GM19463 (cell line): ENCODE measurements at regions not wholly inside any gene's neighbourhood (a gene's known extent, or its start where the extent isn't known, plus 50 kb on each side); places are given as distances from the start of the nearest gene placed in this dataset.

Experiments
- ATAC-seq: cut with Tn5 transposase; IDR thresholded peaks from one replicate; pipeline ENCODE4 v1.9.1; 2021; ENCODE audit warnings: mild to moderate bottlenecking, moderate library complexity; ENCODE audit not compliant: unreplicated experiment

DNA sequence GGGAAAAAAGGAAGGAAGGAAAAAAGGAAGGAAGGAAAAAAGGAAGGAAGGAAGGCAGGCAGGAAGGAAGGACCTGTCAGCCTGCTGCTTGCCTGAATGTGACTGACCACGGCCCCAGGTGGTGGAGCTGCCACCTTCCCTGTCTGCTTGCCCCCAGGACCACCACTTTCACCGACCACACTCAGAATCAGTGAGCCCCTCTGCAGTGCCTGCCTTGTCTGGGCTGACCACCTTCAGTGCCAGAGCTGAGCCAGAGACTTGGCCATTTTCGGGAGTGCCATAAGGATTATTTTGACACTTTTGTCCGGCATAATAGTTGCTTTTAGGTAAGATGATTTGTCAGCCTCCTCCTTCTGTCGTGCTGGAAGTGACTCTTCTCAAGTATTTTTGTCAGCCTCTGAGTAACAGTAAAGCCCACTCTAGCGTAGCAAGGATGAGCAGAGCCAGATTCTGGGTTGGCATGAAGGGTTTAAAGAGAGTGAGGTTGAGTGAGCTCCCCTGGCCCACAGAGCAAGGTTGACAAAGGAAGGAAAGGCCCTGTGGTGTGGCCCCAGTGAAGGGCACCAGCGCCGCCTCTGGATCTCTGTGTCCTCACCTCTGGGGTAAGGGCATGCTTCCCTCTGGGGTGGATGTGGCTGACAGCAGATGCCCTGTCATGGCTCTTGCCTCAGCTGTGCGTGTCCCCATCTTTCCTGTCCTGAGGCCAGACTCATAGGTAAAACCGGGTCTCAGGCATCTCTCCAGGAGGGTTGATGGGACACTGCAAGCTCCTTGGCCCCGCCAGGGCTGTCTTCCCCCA, 214.7 kb upstream of the FOXQ1 start:
- no peak for ATAC-seq

DNA sequence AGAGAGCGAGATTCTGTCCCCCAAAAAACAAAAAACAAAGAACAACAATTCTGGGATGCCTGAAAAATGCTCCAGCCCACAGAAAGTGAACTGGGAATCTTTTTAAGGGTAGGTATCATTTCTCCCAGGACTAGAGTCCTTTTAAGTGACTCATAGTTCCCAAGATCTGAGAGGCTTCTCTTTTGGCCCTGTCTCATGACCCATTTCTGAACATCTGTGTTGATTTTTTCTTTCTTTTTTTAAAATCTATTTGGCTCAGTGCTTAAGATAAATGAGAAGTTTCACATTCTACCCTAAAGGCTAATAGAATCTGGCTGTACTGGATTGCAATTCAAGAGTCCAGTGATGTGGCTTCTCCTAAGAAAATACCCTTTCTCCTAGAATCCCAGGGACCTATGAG, 217.6 kb upstream of the FOXQ1 start:
- no peak for ATAC-seq

DNA sequence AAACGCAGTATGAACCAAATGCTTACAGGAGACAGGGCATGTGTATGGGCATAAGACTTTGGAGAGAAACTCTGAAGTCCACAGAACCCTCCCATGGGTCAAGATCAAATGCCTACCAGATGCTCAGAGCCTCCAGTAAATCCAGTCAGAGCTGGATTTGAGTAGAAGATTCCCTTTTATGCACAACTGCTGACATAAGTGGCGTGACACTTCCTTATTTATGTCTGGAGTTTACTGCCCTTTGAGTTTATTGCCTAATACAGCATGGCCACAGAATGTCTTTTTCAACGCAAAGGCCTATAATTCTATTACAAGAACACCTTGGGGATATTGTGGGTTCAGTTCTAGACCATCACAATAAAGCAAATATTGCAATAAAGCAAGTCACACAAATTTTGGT, 220.0 kb upstream of the FOXQ1 start:
- ATAC-seq: no peak

DNA sequence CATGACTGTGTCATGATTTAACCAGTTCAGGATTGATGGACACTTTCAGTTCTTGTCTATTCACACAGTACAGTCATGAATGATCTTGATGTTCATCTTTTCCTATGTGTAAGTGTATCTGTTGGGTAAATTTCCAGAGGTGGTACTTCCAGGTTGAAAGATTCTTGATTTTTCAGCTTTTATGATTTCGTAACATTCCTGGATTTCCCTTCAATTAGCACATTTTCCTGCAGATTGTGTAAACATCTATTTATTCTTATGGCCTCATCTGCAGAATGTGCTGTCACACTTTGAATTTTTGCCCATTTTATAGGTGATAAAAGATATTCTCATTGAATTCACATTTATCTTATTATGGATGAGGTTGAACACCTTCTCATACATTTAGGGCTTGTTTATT, 222.0 kb upstream of the FOXQ1 start:
- ATAC-seq: no peak

DNA sequence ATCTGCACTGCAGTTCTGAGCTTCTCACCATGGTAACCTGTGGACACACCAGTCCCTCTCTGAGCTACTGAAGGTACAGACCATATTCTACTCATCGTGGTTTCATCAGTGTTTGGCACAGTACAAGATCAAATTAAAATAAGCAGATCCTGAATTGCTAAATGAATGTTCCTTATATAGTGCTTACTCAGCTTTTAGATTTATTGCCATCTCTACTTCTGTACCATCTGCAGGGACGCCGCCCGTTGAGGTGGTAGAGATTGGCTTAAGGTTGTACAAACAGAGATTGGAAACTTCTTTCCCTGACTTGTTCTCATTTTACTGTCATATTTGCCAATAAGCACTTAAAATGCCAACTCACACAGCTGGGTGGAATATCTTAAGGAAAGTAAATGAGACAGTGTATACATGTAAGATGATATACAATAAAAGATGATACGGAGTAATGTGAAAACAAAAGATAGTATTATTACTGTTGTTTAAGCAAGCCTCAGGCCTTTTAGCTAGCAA, 223.4 kb upstream of the FOXQ1 start:
- no peak for ATAC-seq

DNA sequence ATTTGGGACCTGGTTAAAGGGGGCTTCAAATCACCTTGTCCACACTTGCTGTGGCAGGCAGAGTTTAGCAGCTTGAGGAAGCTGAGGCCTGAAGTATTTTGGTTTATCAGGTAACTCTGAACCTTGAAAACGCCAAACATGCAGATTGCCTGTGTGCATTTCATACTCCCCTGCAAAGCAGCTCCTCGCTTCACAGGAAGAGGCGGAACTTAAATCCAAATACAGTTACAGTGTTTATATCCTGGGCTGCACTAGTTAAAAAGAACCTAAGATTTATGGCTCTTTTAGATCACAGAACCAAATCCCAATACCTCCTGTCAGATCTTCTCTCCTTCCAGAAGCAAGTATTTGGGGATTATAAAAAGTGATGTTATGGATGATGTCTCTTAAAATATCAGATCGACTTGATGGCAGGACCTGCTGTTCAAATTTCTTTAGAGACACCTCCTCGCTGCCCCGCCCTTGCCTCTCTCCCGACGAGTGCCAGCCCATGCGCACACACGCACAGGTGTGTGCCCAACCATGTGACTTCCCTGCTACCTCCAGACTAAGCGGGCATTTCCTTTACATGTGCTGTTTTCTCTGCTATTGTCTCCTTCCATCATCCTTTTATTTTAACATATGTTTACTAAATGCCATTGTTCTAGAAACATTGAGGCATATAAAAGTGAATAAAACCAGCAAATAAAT, 224.6 kb upstream of the FOXQ1 start:
- no peak for ATAC-seq

DNA sequence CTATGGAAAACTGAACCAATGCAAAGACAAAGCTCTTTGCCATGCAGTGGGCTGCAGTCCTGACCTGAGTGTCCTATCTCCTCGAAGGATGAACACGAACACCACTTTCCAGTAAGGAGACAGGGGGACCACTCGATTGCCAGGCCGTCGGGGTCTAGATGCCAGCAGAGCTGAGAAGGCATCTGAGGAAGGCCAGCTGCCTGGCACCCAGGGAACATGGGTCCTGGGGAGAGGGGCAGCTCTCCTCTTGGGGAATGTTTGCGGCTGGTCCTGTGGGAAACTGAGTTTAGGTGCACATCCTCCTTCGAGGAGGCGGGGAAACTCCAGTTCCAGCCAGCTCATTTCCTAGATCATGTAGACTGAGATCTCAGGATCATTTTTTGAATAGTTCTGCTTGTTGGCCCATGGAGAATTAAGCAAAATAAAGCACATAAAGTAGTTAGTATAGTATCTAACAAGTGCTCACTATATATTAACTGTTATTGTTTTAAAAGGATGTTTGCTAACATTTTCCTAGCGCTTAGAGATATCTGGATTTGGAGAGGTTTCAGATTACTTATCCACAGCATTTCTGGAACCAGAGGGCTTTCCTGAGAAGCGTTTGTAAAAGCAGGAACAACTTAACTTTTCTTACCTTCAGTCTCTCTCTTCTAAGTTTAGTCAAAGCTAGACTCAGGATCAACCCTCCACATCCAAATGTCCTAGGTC, 225.3 kb upstream of the FOXQ1 start:
- ATAC-seq: no peak

DNA sequence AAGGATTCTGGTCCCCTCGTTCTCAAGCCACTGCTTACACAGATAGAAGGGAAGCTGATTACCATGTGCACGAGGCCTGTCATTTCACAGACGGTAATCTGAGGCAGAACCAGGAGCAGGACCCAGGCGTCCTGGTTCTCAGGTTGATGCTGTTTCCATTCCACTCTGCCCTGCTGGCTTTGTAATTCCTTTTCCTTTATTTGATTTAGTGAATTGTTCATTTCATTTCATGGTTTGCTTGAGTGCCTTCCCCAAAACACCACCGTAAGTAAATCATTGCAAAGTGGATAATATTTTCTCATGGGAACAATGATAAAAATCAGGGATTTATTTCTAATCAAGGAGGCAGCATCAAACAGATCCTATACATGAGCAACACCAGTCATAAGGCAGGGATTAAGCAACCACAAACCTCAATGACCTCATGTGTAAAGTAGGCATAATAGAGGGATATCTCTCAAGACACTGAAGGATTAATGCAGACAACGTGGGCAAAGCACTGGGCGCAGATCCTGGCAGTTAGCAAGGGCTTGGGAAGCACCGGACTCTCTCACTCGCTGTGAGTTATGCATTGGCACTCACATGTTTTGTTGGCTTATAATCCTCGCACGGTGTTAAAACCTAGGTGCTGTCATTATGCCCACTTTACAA, 229.5 kb upstream of the FOXQ1 start:
- ATAC-seq: no peak

DNA sequence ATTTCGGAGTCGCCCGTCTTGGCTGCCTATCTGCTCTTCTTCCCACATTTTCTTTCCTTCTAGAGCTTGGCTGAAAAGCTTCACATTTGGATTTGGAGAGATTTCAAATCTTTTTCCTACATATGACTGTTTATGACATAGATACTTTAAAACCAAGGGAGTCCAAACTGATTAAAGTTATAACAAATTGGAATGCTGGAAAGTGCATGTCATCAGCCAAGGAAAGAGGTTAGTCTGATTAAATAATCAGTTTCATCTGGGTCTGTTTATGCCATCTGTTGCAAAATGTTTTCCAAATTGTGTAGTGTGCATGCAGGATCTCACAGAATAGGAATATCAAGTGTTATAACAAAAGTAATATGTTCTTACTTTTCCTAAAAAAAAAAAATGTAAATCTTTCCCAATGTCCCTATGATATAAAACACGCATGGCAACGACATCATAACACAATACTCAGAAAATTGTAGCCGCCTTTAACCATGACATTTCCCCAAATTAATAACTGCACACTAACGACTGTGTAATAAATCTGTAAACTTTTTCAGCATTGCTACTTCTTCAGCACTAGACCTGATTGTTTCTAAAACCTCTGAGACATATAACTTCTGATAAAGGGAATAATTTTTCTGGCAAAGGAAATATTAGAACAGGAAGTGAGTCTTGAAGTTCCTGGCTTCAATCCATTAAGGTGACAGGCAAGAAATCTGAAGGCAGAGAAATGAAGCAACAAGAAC, 230.2 kb upstream of the FOXQ1 start:
- ATAC-seq: no peak

DNA sequence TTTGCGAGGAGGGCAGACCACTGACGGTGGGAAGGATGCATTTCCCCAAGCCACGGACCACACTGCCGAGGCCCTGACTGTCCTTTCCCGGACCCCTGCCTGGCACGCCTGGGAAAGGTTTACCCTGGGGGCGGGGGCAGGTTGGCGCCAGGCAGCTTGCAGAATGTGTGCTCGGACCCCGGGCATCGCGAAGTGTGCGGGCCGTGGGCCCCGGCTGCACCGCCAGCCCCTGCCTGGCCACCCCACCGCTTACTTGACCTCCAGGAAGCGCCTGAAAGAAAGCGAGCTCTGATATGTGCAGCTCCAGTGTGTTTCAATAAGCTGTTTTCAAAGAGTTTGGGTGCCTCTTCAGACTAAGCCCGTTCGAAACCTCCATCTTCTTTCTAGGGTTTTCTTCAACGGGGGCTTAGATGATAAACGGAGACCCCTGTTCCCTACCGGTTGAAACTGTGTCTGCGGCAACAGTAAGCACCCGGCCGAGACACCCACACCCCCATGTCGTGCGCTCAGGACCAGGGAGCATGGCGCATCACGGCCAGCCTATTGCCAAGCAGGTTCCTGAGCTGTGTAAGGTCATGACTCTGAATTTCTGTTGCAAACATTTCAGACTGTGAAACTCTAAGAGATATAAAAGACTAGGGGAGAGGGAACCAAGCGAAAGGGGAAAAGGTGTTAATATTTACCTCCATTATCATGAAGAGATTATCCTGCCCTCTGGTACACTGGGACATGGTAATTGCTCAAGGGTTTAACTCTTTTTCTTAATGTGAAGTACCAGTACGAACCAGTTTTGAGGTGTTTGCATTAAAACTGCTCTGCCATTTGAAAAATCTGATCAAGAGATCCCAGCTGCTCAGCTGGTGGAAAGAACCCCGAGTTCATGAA, 231.2 kb upstream of the FOXQ1 start:
- no peak for ATAC-seq

DNA sequence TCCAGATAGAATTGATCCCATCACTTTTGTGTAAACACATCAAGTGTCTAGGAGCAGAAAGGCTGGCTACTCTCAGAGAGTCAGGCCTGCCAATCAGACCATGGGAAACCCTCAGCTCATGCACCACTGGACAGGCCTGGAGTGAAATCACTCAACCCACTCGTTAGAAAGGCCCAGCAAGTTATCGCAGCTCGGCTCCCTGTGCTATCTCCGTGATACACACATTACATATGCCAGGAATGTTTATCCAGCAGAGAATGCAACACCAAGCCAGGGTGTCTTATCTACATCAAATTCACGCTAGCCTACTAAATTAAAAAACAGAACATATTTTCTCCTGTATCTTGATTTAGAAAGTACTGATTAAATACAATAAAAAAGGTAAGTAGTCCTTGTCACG, 232.4 kb upstream of the FOXQ1 start:
- no peak for ATAC-seq

DNA sequence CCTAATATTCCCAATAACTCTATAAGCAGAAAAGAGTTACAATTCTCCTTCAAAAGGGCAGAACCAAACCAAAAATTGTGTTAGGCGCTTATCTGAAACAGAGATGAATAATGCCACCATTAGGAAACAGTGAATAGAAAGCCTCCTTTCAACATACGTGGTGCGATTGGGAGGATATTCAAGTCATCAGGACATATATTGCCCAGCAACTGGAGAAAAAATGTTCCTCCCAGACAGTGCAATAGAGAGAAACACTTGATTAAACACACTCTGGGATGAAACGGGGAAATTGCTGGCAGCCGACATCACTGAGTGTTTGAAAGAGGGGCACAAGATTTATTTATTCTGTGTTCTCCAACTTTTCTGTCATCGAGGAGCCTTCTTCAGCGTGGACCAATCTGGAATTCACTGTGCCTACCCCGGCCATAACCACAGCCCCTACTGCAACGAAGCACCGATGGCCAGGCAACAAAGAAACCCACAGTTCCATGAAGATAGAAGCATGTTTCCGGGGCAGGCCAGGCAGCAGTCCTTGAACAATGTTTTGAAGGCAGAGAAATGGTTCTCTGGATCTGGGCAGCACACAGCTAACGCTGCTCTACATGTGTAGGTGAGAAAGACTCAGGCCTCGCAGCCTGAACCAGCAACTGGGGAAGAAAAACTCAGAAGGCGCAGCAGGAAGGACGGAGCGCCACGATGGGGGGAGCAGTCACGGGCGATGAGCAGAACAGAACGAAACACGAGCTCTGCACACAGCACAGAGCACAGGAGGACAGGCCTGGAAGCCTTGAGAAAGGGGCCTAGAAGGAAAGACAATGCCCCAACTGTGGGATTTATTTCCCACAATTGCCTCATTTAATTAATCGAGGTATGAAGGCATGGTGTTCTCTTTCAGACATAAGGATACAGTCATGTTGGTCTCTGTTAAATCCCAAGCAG, 234.2 kb upstream of the FOXQ1 start:
- ATAC-seq: no peak

DNA sequence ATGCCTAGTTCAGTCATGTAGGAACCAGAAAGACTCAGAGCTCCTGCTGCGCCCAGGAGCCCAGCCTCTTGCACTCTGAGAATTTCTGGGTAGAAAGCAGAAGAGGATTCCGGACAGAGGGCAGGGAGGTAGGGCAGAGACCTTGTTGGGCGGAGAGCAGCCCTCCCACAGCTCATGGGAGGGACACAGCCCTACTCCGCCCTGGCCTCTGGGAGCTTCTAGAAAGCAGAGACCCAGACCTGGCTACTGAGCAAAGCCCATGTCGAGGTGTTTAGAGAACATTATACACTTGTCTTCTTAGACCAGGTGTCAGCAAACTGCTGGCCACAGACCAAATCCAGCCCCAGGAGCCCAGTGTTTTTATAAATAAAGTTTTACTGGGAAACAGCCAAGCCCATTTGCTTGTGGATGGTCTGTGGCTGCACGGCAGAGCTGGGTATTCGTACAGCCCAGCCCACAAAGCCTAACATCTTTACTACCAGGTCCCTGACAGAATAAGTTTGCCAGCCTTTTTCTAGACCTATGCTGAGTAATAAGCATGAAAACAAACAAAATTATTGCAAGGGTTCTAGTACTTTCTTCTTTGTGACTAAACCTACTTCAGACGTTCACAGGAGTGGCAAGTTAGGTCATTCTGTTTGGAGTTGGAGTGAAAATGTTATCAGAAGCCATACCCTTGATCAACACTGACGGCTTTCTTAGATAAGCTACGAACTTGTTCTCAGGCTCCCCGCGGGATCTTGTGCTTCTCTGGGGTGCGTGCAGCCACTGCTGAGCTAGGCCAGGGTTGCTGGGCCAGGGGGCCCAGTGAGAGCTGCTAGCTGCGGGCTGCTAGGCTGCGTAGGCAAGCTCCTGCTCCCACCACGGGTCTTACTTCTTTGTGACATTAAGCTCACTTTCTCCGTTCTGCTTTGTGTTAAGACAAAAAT, 235.1 kb upstream of the FOXQ1 start:
- ATAC-seq: no peak

DNA sequence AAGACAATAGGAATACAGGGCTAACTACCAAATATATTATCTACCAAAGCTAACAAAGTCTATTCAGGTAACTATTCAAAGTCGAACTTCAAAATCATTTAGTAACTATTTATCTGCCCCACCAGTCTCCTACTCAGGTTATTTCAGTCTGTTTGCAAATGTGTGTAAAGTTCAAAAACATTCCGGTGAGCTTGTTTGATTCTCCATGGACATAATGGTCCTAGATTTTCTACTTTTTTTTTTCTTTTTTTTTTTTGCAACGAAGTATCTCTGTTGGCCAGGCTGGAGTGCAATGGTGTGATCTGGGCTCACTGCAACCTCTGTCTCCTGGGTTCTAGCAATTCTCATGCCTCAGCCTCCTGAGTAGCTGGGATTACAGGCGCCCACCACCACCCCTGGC, 236.0 kb upstream of the FOXQ1 start:
- no peak for ATAC-seq

DNA sequence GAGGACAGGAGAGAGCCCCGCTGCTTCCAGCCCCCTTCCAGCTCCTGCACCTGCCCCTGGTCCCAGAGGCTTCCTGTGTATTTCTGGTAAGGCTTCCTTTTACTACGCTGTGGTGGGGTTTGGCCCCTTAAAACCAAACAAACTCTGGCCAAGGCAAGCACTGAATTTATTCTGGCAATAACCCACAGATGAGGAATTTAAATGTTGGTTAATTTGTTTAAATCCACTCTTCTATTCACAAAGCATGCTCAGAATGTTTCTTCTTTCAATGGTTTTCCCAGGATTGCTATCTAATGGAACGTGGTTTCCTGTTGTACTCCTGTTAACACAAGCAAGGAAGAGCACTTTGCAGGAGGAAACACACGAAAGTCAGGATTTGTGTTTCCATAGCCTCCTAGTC, 236.5 kb upstream of the FOXQ1 start:
- ATAC-seq: no peak

DNA sequence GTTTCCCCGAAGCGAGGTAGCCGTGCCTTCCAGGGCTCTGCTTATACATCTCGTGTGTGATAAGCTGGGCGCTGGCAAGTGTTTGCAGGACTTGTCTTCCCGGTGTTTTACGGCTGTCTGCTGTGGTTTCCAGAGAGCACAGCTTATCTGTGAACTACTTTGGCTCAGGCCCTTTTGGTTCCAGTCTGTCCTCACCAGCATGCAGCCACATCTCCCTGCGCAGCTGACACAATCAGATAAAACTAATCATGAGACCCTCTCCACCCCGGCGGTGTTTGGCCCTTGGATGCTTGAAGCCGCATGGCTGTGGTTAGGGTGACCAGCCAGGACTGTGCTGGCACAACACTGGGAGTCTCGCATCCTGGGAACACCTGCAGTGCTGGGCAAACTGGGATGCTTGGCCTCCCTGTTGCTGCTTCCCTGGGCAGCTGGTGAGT, 241.8 kb upstream of the FOXQ1 start:
- no peak for ATAC-seq

DNA sequence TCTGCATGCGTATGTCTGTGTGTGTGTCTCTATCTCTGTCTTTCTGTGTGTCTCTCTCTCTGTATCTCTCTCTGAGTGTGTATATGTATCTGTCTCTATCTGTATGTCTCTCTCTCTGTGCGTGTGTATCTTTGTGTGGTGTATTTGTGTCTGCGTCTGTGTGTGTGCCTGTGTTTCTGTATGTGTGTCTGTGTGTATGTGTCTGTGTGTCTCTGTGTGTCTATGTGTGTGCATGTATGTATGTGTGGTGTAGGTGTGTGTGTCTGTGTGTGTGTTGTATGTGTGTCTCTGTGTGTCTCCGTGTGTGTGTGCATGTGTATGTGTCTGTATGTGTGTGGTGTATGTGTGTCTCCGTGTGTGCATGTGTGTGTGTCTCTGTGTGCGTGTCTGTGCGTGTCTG, 243.0 kb upstream of the FOXQ1 start:
- no peak for ATAC-seq
